ENCODE measurements at regions not wholly inside any gene's neighbourhood (a gene's known extent, or its start where the extent isn't known, plus 50 kb on each side); places are given as distances from the start of the nearest gene placed in this dataset.

GRCh38 chr14:58862416-58863160 is 224.8 kb downstream of the DACT1 start:
- no peaks in the 10 kb centered on the region for H3K36me3 ChIP-seq (ENCODE audit: control insufficient read depth in 2 of 4, insufficient read depth in 4 of 4, low read length in 3 of 4)
- no peak overlapping the region for H2AK5ac ChIP-seq (ENCODE audit: low read depth, low read length)
- H3K14ac ChIP-seq (ENCODE audit: insufficient read length), result no peak overlapping the region
- no peak overlapping the region for H3K9ac ChIP-seq (replicated peaks in 1 of 4; ENCODE audit: extremely low read depth in 1 of 4, low read depth in 3 of 4, low read length in 3 of 4)
- ChIA-PET CTCF (ENCODE audit: partially characterized antibody) (interaction anchor here (0.5 to 1.1 kb wide), 3 partner anchors 10 to 111 kb away, joined by 3 read pairs; no protein-coding TSS in a partner anchor), POLR2A (ENCODE audit: partially characterized antibody) (no interaction called here)
- H3K4me2 ChIP-seq (ENCODE audit: insufficient read depth in 1 of 2, low read depth in 2 of 2, low read length in 2 of 2), result no peak overlapping the region
- 81 to 100% methylated on average over 1 to 2 of the region's 2 CpGs for WGBS, 2 experiments (ENCODE audit: extremely low coverage in 1 of 2, insufficient coverage in 1 of 2, insufficient read length in 1 of 2, insufficient replicate concordance in 2 of 2, low coverage in 1 of 2, low lambda C conversion rate in 2 of 2, missing lambda C conversion rate in 1 of 2)
- H2BK120ac ChIP-seq (replicated peaks; ENCODE audit: low read depth, low read length), result no peak overlapping the region
- no peaks in the 10 kb centered on the region for H3K4me1 ChIP-seq (replicated peaks in 1 of 4; ENCODE audit: control insufficient read depth in 3 of 4, insufficient read depth in 4 of 4, low read length in 3 of 4)
- H4K20me1 ChIP-seq (replicated peaks in 1 of 2; ENCODE audit: control insufficient read depth in 1 of 2, insufficient read depth in 2 of 2, low read length in 2 of 2), result no peaks in the 10 kb centered on the region
- H3K4ac ChIP-seq (replicated peaks; ENCODE audit: insufficient read length, low read depth, low read length), result no peak overlapping the region
- no peaks in the 10 kb centered on the region for H3K27me3 ChIP-seq (replicated peaks in 1 of 4; ENCODE audit: control insufficient read depth in 3 of 4, extremely low read depth in 1 of 4, insufficient read depth in 3 of 4, low read length in 3 of 4)
- no peak overlapping the region for H3K56ac ChIP-seq (replicated peaks; ENCODE audit: insufficient read length, low read depth, low read length)
- H2BK15ac ChIP-seq (ENCODE audit: low read length), result no peak overlapping the region
- H4K5ac ChIP-seq (ENCODE audit: insufficient read length, low read depth, low read length), result no peak overlapping the region
- no peak overlapping the region for H2BK20ac ChIP-seq (ENCODE audit: low read length)
- no peak for TF ChIP-seq CREB1 (IDR thresholded peaks at IDR 0.05)
- no peak for TF ChIP-seq POLR2AphosphoS5 (IDR thresholded peaks at IDR 0.05; ENCODE audit: low read depth, low read length)
- TF ChIP-seq SP4 (IDR thresholded peaks at IDR 0.05; ENCODE audit: low read length), result no peak
- no peak for TF ChIP-seq JUN (IDR thresholded peaks at IDR 0.05; ENCODE audit: low read depth, low read length)
- TF ChIP-seq HDAC6 (IDR thresholded peaks at IDR 0.05; ENCODE audit: low read depth, low read length), result no peak
- TF ChIP-seq NANOG (IDR thresholded peaks at IDR 0.05; ENCODE audit: insufficient read depth, low read depth, low read length, poor library complexity, severe bottlenecking), result no peak
- TF ChIP-seq FOSL1 (IDR thresholded peaks at IDR 0.05; ENCODE audit: insufficient read depth, low read depth, low read length), result no peak
- TF ChIP-seq RNF2 (IDR thresholded peaks at IDR 0.05; ENCODE audit: borderline replicate concordance, low read depth, low read length, missing control alignments, poor library complexity, severe bottlenecking), result no peak
- H2BK5ac ChIP-seq (ENCODE audit: low read depth, low read length), result no peak overlapping the region
- H3K9me3 ChIP-seq (ENCODE audit: insufficient read depth in 2 of 2, low read depth in 1 of 2, low read length in 1 of 2), result no peaks in the 10 kb centered on the region
- no peak overlapping the region for H3K18ac ChIP-seq (ENCODE audit: extremely low read depth, low read length)
- H2AFZ ChIP-seq (ENCODE audit: low read length), result no peak overlapping the region
- H3K27ac ChIP-seq (ENCODE audit: low read depth, low read length), result no peak overlapping the region
- H4K8ac ChIP-seq (ENCODE audit: extremely low read depth, insufficient read depth, low read length), result no peak overlapping the region
- no peak overlapping the region for H3K23ac ChIP-seq (ENCODE audit: insufficient read length)
- H4K91ac ChIP-seq (replicated peaks; ENCODE audit: insufficient read length, low read length), result no peak overlapping the region
- no peak overlapping the region for H2BK12ac ChIP-seq (ENCODE audit: low read depth, low read length)
- H3K4me3 ChIP-seq (ENCODE audit: extremely low read depth in 1 of 4, insufficient read depth in 2 of 4, low read depth in 3 of 4, low read length in 4 of 4), result no peak overlapping the region
- FAIRE-seq (no peak), DNase-seq (ENCODE audit: low read depth in 1 of 2, low spot score in 2 of 2) (no peak)
- H3K23me2 ChIP-seq (ENCODE audit: low read depth, low read length), result peaks cover 2% of the 10 kb centered on the region; the same call in 1 of the 2 replicates
- H3K79me1 ChIP-seq (ENCODE audit: low read depth, low read length), result no peaks in the 10 kb centered on the region
- H3K79me2 ChIP-seq (ENCODE audit: control insufficient read depth in 1 of 2, insufficient read depth in 2 of 2, low read length in 2 of 2), result no peaks in the 10 kb centered on the region
